ENCODE measurements at regions not wholly inside any gene's neighbourhood (a gene's known extent, or its start where the extent isn't known, plus 50 kb on each side); places are given as distances from the start of the nearest gene placed in this dataset.

GRCh38 chr10:123266971-123267370 lies 112.8 kb downstream of the BUB3 start (continued):
- TF ChIP-seq SP1 (IDR thresholded peaks at IDR 0.05; ENCODE audit: low read depth, low read length) (no peak), CBX5 (IDR thresholded peaks at IDR 0.05; ENCODE audit: low read depth, low read length) (no peak), EZH2 (IDR thresholded peaks at IDR 0.05; ENCODE audit: low read depth, low read length, severe bottlenecking) (no peak)

All from H1 (cell line).